DND-41 (cell line): ENCODE measurements at regions not wholly inside any gene's neighbourhood (a gene's known extent, or its start where the extent isn't known, plus 50 kb on each side); places are given as distances from the start of the nearest gene placed in this dataset.

ENCODE experiments used
- ATAC-seq: fragments of 200-7000 bp; cut with Tn5 transposase; 3 replicates; pipeline ENCODE4 v1.9.1; 2021; ENCODE audit warnings: low read depth; ENCODE audit not compliant: insufficient read depth
- DNase-seq: peaks from one replicate; pipeline ENCODE4 v3.0.0-alpha.2; 2020
- H2AFZ ChIP-seq: 2 replicates; pipeline ENCODE4 v1.6.0; 2012; ENCODE audit warnings: low read depth, low read length
- H3K27ac ChIP-seq: 2 replicates; pipeline ENCODE4 v1.5.1; 2012; ENCODE audit warnings: low read length, inconsistent platforms
- H3K27me3 ChIP-seq: fragments of 200-600 bp; sonication (generic); 2 replicates; pipeline ENCODE4 v1.6.0; 2012; ENCODE audit warnings: low read length, mild to moderate bottlenecking, inconsistent platforms; ENCODE audit not compliant: insufficient read depth, poor library complexity
- H3K36me3 ChIP-seq: 2 replicates; pipeline ENCODE4 v1.5.1; 2012; ENCODE audit warnings: low read length, inconsistent platforms; ENCODE audit not compliant: insufficient read depth
- H3K4me1 ChIP-seq: 2 replicates; pipeline ENCODE4 v1.5.1; 2012; ENCODE audit warnings: mild to moderate bottlenecking, low read length; ENCODE audit not compliant: insufficient read depth
- H3K4me2 ChIP-seq: 2 replicates; pipeline ENCODE4 v1.6.0; 2012; ENCODE audit warnings: mild to moderate bottlenecking, moderate library complexity, low read length, inconsistent platforms; ENCODE audit not compliant: insufficient read depth
- H3K4me3 ChIP-seq, 2 experiments: fragments of 200-600 bp in 1 of 2; shearing (Covaris generic) in 1 of 2; 2 replicates each; pipeline ENCODE4 v1.5.1; 2012 to 2016; ENCODE audit warnings: inconsistent platforms in 2 of 2, low read length in 2 of 2, mild to moderate bottlenecking in 2 of 2, low read depth in 1 of 2, moderate library complexity in 1 of 2
- H3K79me2 ChIP-seq: 2 replicates; pipeline ENCODE4 v1.6.0; 2012; ENCODE audit warnings: low read length, inconsistent platforms; ENCODE audit not compliant: insufficient read depth
- H3K9ac ChIP-seq: 2 replicates; pipeline ENCODE4 v1.6.0; 2012; ENCODE audit warnings: low read depth, mild to moderate bottlenecking, inconsistent platforms, low read length, moderate library complexity
- H3K9me3 ChIP-seq: 2 replicates; pipeline ENCODE4 v1.5.1; 2012; ENCODE audit warnings: low read length, moderate library complexity, mild to moderate bottlenecking, inconsistent platforms; ENCODE audit not compliant: insufficient read depth, severe bottlenecking
- H4K20me1 ChIP-seq: 2 replicates; pipeline ENCODE4 v1.6.0; 2012; ENCODE audit warnings: low read length; ENCODE audit not compliant: insufficient read depth
- EZH2 ChIP-seq: IDR thresholded peaks from 3 replicates; pipeline ENCODE4 v1.6.1; 2012; ENCODE audit warnings: borderline replicate concordance, low read depth, mild to moderate bottlenecking, moderate library complexity, low read length, inconsistent platforms; ENCODE audit not compliant: severe bottlenecking
- TF ChIP-seq, protein P1 (sequence below): IDR thresholded peaks from 2 replicates; pipeline ENCODE4 v1.5.1; 2012; ENCODE audit warnings: borderline replicate concordance, low read length, moderate library complexity, mild to moderate bottlenecking; ENCODE audit not compliant: poor library complexity, severe bottlenecking; ENCODE audit errors: extremely low read depth

DNA sequence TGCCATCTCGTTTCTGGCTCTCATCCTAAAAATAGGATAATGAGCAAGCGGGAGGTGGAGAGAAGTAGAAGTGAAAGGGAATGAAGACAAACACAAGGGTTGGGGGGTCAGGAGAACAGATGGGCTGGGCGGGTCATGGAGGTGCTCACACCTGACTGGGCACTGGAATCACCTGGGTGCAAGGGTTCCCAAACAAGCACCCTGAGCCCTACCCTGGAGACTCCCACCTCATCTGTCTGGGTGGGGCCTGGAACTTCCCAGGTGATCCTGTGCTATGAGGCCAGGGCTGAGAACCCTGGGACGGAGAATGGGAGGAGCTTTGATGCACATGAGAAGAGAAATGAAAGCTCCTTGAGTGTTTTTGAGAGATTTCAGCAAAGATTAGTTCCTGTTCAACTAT is 223.6 kb downstream of the ANKRD60 start:
- no peak for DNase-seq
- Histone ChIP-seq H4K20me1 (no peaks in the 10 kb centered on the region), H3K36me3 (no peaks in the 10 kb centered on the region), H3K9me3 (no peaks in the 10 kb centered on the region), H2AFZ (no peak overlapping the region), H3K27me3 (peaks cover 4% of the 10 kb centered on the region), H3K4me2 (no peak overlapping the region), H3K27ac (no peak overlapping the region), H3K9ac (no peak overlapping the region), H3K4me3 (no peak overlapping the region), H3K4me1 (no peaks in the 10 kb centered on the region), H3K79me2 (no peaks in the 10 kb centered on the region)
- TF ChIP-seq, protein P1, sequence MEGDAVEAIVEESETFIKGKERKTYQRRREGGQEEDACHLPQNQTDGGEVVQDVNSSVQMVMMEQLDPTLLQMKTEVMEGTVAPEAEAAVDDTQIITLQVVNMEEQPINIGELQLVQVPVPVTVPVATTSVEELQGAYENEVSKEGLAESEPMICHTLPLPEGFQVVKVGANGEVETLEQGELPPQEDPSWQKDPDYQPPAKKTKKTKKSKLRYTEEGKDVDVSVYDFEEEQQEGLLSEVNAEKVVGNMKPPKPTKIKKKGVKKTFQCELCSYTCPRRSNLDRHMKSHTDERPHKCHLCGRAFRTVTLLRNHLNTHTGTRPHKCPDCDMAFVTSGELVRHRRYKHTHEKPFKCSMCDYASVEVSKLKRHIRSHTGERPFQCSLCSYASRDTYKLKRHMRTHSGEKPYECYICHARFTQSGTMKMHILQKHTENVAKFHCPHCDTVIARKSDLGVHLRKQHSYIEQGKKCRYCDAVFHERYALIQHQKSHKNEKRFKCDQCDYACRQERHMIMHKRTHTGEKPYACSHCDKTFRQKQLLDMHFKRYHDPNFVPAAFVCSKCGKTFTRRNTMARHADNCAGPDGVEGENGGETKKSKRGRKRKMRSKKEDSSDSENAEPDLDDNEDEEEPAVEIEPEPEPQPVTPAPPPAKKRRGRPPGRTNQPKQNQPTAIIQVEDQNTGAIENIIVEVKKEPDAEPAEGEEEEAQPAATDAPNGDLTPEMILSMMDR = no peak
- TF ChIP-seq EZH2 = no peak
- no peak for ATAC-seq

DNA sequence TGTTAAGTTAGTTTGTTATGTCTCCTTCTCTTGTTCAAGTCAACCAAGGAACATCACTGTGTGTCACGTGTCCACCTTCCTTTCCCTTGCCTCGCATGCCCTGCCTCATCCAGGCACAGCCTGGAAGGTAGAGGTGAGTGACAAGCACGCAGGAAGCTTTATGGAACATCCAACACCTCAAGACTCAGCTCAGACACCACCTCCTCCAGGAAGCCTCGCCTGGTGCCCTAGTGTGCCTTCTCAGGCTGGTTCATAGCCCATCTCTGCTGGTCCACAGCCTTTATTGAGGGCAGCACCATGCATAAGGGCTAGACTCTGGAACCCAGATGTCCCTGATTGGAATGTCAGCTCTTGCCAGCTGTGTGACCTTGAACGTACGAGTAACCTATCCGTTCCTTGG is 224.3 kb downstream of the ANKRD60 start:
- Histone ChIP-seq H3K9me3 (no peaks in the 10 kb centered on the region), H3K9ac (no peak overlapping the region), H3K27ac (no peak overlapping the region), H3K4me2 (no peak overlapping the region), H3K4me1 (no peaks in the 10 kb centered on the region), H3K79me2 (no peaks in the 10 kb centered on the region), H4K20me1 (no peaks in the 10 kb centered on the region), H3K36me3 (no peaks in the 10 kb centered on the region), H3K27me3 (peaks cover 4% of the 10 kb centered on the region), H3K4me3 (no peak overlapping the region), H2AFZ (no peak overlapping the region)
- DNase-seq (no peak), ATAC-seq (no peak)
- TF ChIP-seq EZH2 = no peak
- TF ChIP-seq, protein P1 = no peak

DNA sequence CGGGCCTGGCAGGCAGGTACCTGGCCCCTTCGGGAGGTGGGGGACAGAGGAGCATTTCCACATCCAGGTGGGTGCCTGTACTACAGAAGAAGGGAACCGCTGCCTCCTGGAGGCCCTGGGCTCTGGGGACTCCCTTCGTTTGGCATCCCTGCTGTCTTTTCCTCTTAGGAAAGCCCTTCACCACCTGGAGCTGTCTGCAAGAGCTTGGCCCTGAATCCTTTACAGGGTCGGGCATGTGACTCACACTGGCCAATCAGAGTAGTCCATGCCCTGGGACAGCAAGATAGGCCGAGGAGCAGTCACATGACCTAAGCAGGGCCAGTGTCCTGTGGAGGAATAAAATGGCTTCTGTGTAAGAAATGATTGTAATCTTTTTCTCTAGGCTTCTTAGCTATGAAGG is 224.9 kb downstream of the ANKRD60 start:
- Histone ChIP-seq H3K79me2 (no peaks in the 10 kb centered on the region), H3K27ac (no peak overlapping the region), H3K4me1 (no peaks in the 10 kb centered on the region), H3K9ac (no peak overlapping the region), H3K36me3 (no peaks in the 10 kb centered on the region), H3K4me3 (no peak overlapping the region), H3K4me2 (no peak overlapping the region), H3K9me3 (no peaks in the 10 kb centered on the region), H4K20me1 (no peaks in the 10 kb centered on the region), H3K27me3 (peaks cover 3% of the 10 kb centered on the region), H2AFZ (no peak overlapping the region)
- DNase-seq (no peak), ATAC-seq (no peak)
- TF ChIP-seq, protein P1 = no peak
- no peak for TF ChIP-seq EZH2

DNA sequence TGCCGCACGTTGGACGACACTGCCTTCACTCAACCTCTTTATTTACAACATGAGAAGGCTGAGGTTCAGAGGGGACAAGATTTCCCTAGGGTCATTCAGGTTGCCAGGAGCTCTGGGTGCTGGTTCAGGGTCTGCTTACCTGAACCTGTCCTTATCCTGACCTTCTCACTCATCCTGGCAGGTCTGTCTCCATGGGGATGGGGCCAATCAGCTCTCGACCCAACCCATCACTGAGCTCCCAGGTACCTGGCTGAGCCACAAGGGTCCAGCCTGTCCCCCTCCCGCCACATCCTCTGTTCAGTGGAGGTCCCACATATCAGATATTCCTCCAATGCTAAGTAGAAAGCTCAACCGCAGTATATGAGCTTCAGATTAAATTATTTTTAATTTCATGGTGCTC is 225.6 kb downstream of the ANKRD60 start:
- Histone ChIP-seq H3K27me3 (no peaks in the 10 kb centered on the region), H3K36me3 (no peaks in the 10 kb centered on the region), H3K4me2 (no peak overlapping the region), H3K9me3 (no peaks in the 10 kb centered on the region), H3K4me1 (no peaks in the 10 kb centered on the region), H3K27ac (no peak overlapping the region), H4K20me1 (no peaks in the 10 kb centered on the region), H3K4me3 (no peak overlapping the region), H2AFZ (no peak overlapping the region), H3K79me2 (no peaks in the 10 kb centered on the region), H3K9ac (no peak overlapping the region)
- DNase-seq (no peak), ATAC-seq (no peak)
- no peak for TF ChIP-seq EZH2
- TF ChIP-seq, protein P1 = no peak
